Ovary (tissue), 7 donors: ENCODE measurements at regions not wholly inside any gene's neighbourhood (a gene's known extent, or its start where the extent isn't known, plus 50 kb on each side); places are given as distances from the start of the nearest gene placed in this dataset.

ENCODE experiments used
- DNase-seq, 5 donors: peaks; one replicate each; pipeline ENCODE4 v3.0.0-alpha.2; 2019 to 2020
- H3K27ac ChIP-seq, 2 donors: fragments of 200-600 bp; one replicate each; pipeline versions ENCODE4 v1.5.1 to v1.8.0; 2019 to 2022
- H3K27me3 ChIP-seq: fragments of 200-600 bp; one replicate; pipeline ENCODE4 v1.8.0; 2022
- H3K36me3 ChIP-seq: fragments of 200-600 bp; sonication (generic); one replicate; pipeline ENCODE4 v1.5.1; 2019
- H3K4me1 ChIP-seq: one replicate; pipeline ENCODE4 v1.8.1; 2013; ENCODE audit warnings: mild to moderate bottlenecking, moderate library complexity; ENCODE audit not compliant: insufficient read depth
- H3K4me3 ChIP-seq: fragments of 200-600 bp; sonication (generic); one replicate; pipeline ENCODE4 v1.5.1; 2017
- H3K9me3 ChIP-seq, 2 donors: fragments of 200-600 bp in 1 of 2; sonication (generic) in 1 of 2; one replicate each; pipeline versions ENCODE4 v1.5.1 to v1.8.1; 2013 to 2019; ENCODE audit warnings: mild to moderate bottlenecking in 1 of 2, moderate library complexity in 1 of 2
- CTCF ChIP-seq, 3 donors: fragments of 450-650 bp in 2 of 3; fragments of 200-600 bp in 1 of 3; IDR thresholded peaks; one replicate each; pipeline versions ENCODE4 v1.5.1 to v1.8.0; 2016 to 2022; ENCODE audit warnings: antibody characterized with exemption in 3 of 3, mild to moderate bottlenecking in 1 of 3
- EP300 ChIP-seq: sonication (generic); formaldehyde crosslinking; IDR thresholded peaks from one replicate; pipeline ENCODE4 v1.6.1; 2017; ENCODE audit warnings: antibody characterized with exemption
- POLR2A ChIP-seq: fragments of 450-650 bp; IDR thresholded peaks from one replicate; pipeline ENCODE4 v1.6.1; 2017; ENCODE audit warnings: antibody characterized with exemption, mild to moderate bottlenecking, moderate library complexity
- WGBS, 3 donors: extraction: QIAGEN DNeasy Blood & Tissue Kit in 1 of 3; methylation state at CpG; one replicate each; pipeline versions ENCODE4 v1.1.5 to v1.1.7; 2013 to 2017; 5-methylcytosine and 5-hydroxymethylcytosine counted together
- intact Hi-C, 4 donors: fragments of 100-400 bp; cut with DNase I; formaldehyde crosslinking; loops; one replicate each; pipeline versions ENCODE4 v1.11.0 to v1.15.1; 2022 to 2023
- donor health status: DM: no; HTN: no; CAD: no; lungs with moderate emphysema.
- donor health status: DM: no; HTN: no; CAD: no.
- donor health status: Bipolar disorder and iron deficiency.
- donor health status: DM: no; HTN: no; CAD: no.
- donor health status: DM: yes; HTN: yes; CAD: no.

- Histone ChIP-seq H3K4me1 (no peaks in the 10 kb centered on the region), H3K4me3 (no peak overlapping the region), H3K9me3 (no peaks in the 10 kb centered on the region), H3K27me3 (no peaks in the 10 kb centered on the region), H3K36me3 (no peaks in the 10 kb centered on the region), H3K27ac (no peak overlapping the region)
- intact Hi-C loops: no loop called here
- 31 to 40% (median 37%) methylated on average over 2 of the region's 2 CpGs for WGBS, 3 donors
- no peak for DNase-seq
- TF ChIP-seq CTCF (IDR thresholded peaks at IDR 0.05): no peak
- no peak for TF ChIP-seq EP300
- no peak for TF ChIP-seq POLR2A
These were observed 340.0 kb upstream of the TMCO5A start for GRCh38 chr15:37594417-37594816.

- Histone ChIP-seq H3K36me3 (no peaks in the 10 kb centered on the region), H3K27ac (no peak overlapping the region), H3K27me3 (no peaks in the 10 kb centered on the region), H3K4me3 (no peak overlapping the region), H3K4me1 (no peaks in the 10 kb centered on the region), H3K9me3 (no peaks in the 10 kb centered on the region)
- DNase-seq: no peak
- 37 to 58% (median 42%) methylated on average over 4 of the region's 4 CpGs for WGBS, 3 donors
- TF ChIP-seq EP300 (no peak), CTCF (IDR thresholded peaks at IDR 0.05) (no peak), POLR2A (no peak)
- intact Hi-C loops: no loop called here
These were observed 338.9 kb upstream of the TMCO5A start for GRCh38 chr15:37595426-37595970.

GRCh38 chr15:37599156-37599555 lies 335.3 kb upstream of the TMCO5A start:
- Histone ChIP-seq H3K36me3 (no peaks in the 10 kb centered on the region), H3K9me3 (no peaks in the 10 kb centered on the region), H3K4me1 (no peaks in the 10 kb centered on the region), H3K27ac (no peak overlapping the region), H3K4me3 (no peak overlapping the region), H3K27me3 (no peaks in the 10 kb centered on the region)
- intact Hi-C loops: no loop called here
- DNase-seq: no peak
- WGBS, 3 donors: 69 to 81% (median 71%) methylated on average over 7 of the region's 7 CpGs
- TF ChIP-seq EP300 (no peak), CTCF (IDR thresholded peaks at IDR 0.05) (no peak), POLR2A (no peak)

GRCh38 chr15:37616215-37616614 lies 318.2 kb upstream of the TMCO5A start:
- Histone ChIP-seq H3K27ac (no peak overlapping the region), H3K27me3 (no peaks in the 10 kb centered on the region), H3K4me1 (no peaks in the 10 kb centered on the region), H3K4me3 (no peak overlapping the region), H3K9me3 (no peaks in the 10 kb centered on the region), H3K36me3 (no peaks in the 10 kb centered on the region)
- no peak for DNase-seq
- TF ChIP-seq CTCF (IDR thresholded peaks at IDR 0.05) (no peak), POLR2A (no peak), EP300 (no peak)
- intact Hi-C loops: no loop called here
- WGBS, 3 donors: 57 to 70% (median 58%) methylated on average over 1 of the region's 1 CpG

GRCh38 chr15:37618353-37618752 lies 316.1 kb upstream of the TMCO5A start:
- Histone ChIP-seq H3K9me3 (no peaks in the 10 kb centered on the region), H3K27me3 (no peaks in the 10 kb centered on the region), H3K4me1 (no peaks in the 10 kb centered on the region), H3K36me3 (no peaks in the 10 kb centered on the region), H3K4me3 (no peak overlapping the region), H3K27ac (no peak overlapping the region)
- DNase-seq: no peak
- TF ChIP-seq EP300 (no peak), POLR2A (no peak), CTCF (IDR thresholded peaks at IDR 0.05) (no peak)
- intact Hi-C loops: no loop called here
